Pancreas (tissue), 10 donors: ENCODE measurements at regions not wholly inside any gene's neighbourhood (a gene's known extent, or its start where the extent isn't known, plus 50 kb on each side); places are given as distances from the start of the nearest gene placed in this dataset.
"Not testable (repeated sequence)": the region's sequence is repeated elsewhere in the genome, so short reads cannot be mapped to it uniquely, and the experiment has no call there.

Experiments
- ATAC-seq, 4 donors: fragments of 200-7000 bp; cut with Tn5 transposase; one replicate each; pipeline versions ENCODE4 v1.8.0 to v1.9.1; 2020; ENCODE audit warnings: mild to moderate bottlenecking in 4 of 4, moderate library complexity in 4 of 4
- DNase-seq, 6 donors: peaks; one replicate each; pipeline ENCODE4 v3.0.0-alpha.2; 2020
- FAIRE-seq: peaks from 2 replicates; lab custom pipeline; 2012; peaks lifted over from hg19 to GRCh38; lab: Jason Lieb, UNC
- H3K27ac ChIP-seq, 4 donors: fragments of 200-600 bp; sonication (generic); 1 replicate in 3 of 4; 2 replicates in 1 of 4; pipeline versions ENCODE4 v1.5.0 to v1.8.0; 2020
- H3K27me3 ChIP-seq, 4 donors: fragments of 200-600 bp; one replicate each; pipeline ENCODE4 v1.8.0; 2021
- H3K36me3 ChIP-seq, 3 donors: fragments of 200-600 bp; sonication (generic) in 1 of 3; one replicate each; pipeline versions ENCODE4 v1.5.0 to v1.8.0; 2020 to 2021
- H3K4me1 ChIP-seq, 3 donors: fragments of 200-600 bp; one replicate each; pipeline ENCODE4 v1.8.0; 2021
- H3K4me3 ChIP-seq, 4 donors: fragments of 200-600 bp; sonication (generic) in 2 of 4; one replicate each; pipeline versions ENCODE4 v1.5.0 to v1.8.0; 2020 to 2021
- H3K9me3 ChIP-seq, 4 donors: fragments of 200-600 bp; one replicate each; pipeline ENCODE4 v1.8.0; 2021
- CTCF ChIP-seq, 4 donors: fragments of 200-600 bp; sonication (generic) in 3 of 4; IDR thresholded peaks; one replicate each; pipeline versions ENCODE4 v1.5.0 to v1.8.0; 2021; ENCODE audit warnings: antibody characterized with exemption in 4 of 4
- WGBS, 2 donors: extraction: QIAGEN DNeasy Blood & Tissue Kit; methylation state at CpG; one replicate each; pipeline ENCODE4 v1.1.7; 2013; 5-methylcytosine and 5-hydroxymethylcytosine counted together
- intact Hi-C, 3 donors: fragments of 100-400 bp; cut with DNase I; formaldehyde crosslinking; loops; one replicate each; pipeline versions ENCODE4 v1.11.1 to v1.14.2; 2022
- donor health status: healthy with polysubstance abuse.
- donor health status: DM: no; HTN: no; CAD: no; lungs with moderate emphysema.
- donor health status: DM: no; HTN: no; CAD: no.
- donor health status: control.
- donor health status: control.
- donor health status: Bipolar disorder and iron deficiency.
- donor health status: DM: yes; HTN: yes; CAD: no.
- donor health status: DM: no; HTN: no; CAD: no.
- donor health status: DM: no; HTN: no; CAD: no.
- donor health status: DM: yes; HTN: yes; CAD: no.

- intact Hi-C loops = no loop called here
- Histone ChIP-seq H3K4me1 (no peaks in the 10 kb centered on the region), H3K9me3 (no peaks in the 10 kb centered on the region), H3K36me3 (no peaks in the 10 kb centered on the region), H3K4me3 (no peak overlapping the region), H3K27ac (no peak overlapping the region), H3K27me3 (no peaks in the 10 kb centered on the region)
- WGBS, 2 donors = 54 to 60% methylated on average over 4 of the region's 4 CpGs
- no peak for FAIRE-seq
- no peak for TF ChIP-seq CTCF (IDR thresholded peaks at IDR 0.05)
- no peak for ATAC-seq
- no peak for DNase-seq
Observed at GRCh38 chr11:19617696-19618523, 94.7 kb upstream of the NAV2 start.

DNA sequence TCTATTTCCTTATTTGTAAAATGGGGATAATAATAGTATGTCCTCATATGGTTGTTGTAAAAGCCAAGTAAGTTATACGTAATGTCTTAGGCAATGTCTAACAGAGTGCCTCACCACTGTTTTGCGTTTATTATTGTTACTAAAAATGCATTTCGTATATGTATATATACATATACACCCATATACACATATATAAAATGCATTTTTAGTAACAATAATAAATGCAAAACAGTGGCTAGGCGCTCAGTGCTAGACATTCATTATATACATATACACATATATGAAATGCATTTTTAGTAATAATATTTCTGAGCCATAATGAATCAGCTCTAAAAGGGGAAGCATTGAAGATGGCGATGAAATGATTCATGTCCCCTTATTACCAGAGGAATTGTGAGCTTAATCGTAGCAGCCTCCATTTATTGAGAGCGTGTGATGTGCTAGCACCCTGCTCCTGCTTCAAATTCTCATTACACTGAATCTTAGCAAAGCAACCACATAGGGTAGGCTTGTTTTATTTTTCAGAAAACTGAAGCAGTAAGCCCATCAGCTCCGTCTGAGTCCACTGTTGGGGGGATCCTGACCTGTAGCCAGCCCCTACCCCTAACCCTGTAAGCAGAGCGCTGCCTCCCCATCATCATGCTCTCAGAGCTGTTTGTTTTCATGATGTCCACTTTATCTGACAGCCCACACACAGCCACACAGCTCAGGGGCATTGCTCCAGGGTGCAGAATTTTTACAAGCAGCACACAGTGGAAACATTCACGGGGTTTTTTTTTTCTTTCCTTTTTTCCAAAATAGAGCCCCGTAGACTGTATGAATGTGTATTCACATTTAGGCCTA is 97.1 kb upstream of the NAV2 start:
- DNase-seq = no peak
- no peak overlapping the region for H3K4me3 ChIP-seq
- H3K9me3 ChIP-seq = no peaks in the 10 kb centered on the region
- TF ChIP-seq CTCF (IDR thresholded peaks at IDR 0.05) = no peak
- intact Hi-C loops = no loop called here
- FAIRE-seq = no peak
- no peak overlapping the region for H3K27ac ChIP-seq
- H3K36me3 ChIP-seq = no peaks in the 10 kb centered on the region
- H3K4me1 ChIP-seq = no peaks in the 10 kb centered on the region
- H3K27me3 ChIP-seq = no peaks in the 10 kb centered on the region
- WGBS, 2 donors = 78 to 81% methylated on average over 11 of the region's 11 CpGs
- ATAC-seq = no peak

DNA sequence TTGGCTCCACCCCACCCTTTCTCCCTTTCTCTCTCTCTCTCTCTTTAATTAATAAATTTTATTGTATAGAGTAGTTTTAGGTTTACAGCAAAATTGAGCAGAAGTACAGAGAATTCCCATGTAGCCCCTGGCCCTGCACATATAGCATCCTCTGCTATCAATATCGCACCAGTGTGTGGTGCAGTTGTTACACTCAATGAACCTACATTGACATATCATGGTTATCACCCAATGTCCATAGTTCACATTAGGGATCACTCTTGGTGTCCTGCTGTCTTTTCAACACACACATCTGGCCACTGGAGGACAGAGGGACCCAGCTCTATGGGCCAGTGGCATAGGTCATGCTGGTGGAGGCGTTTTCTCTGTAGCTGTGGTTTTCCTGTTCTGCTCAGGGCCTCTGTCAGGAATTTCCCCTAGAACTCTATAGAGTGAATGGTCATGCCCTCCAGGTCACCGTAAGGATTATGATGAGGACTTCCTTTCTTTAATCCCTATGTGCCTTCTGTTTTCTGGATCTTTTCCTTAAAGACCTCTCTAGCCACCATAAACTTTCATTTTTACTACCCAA is 98.2 kb upstream of the NAV2 start:
- FAIRE-seq (no peak), DNase-seq (no peak), ATAC-seq (no peak)
- no peaks in the 10 kb centered on the region for H3K27me3 ChIP-seq
- 82 to 91% methylated on average over 3 of the region's 3 CpGs for WGBS, 2 donors
- no peak for TF ChIP-seq CTCF (IDR thresholded peaks at IDR 0.05)
- H3K9me3 ChIP-seq = no peaks in the 10 kb centered on the region
- H3K4me1 ChIP-seq = no peaks in the 10 kb centered on the region
- intact Hi-C loops = no loop called here
- H3K27ac ChIP-seq = no peak overlapping the region
- H3K36me3 ChIP-seq = no peaks in the 10 kb centered on the region
- H3K4me3 ChIP-seq = no peak overlapping the region

- H3K27ac ChIP-seq, DNase-seq, H3K4me3 ChIP-seq, ATAC-seq, H3K4me1 ChIP-seq, FAIRE-seq, H3K27me3 ChIP-seq, intact Hi-C loops, H3K9me3 ChIP-seq, H3K36me3 ChIP-seq: not testable (repeated sequence)
Observed at GRCh38 chr11:19612025-19612424, 100.6 kb upstream of the NAV2 start.

DNA sequence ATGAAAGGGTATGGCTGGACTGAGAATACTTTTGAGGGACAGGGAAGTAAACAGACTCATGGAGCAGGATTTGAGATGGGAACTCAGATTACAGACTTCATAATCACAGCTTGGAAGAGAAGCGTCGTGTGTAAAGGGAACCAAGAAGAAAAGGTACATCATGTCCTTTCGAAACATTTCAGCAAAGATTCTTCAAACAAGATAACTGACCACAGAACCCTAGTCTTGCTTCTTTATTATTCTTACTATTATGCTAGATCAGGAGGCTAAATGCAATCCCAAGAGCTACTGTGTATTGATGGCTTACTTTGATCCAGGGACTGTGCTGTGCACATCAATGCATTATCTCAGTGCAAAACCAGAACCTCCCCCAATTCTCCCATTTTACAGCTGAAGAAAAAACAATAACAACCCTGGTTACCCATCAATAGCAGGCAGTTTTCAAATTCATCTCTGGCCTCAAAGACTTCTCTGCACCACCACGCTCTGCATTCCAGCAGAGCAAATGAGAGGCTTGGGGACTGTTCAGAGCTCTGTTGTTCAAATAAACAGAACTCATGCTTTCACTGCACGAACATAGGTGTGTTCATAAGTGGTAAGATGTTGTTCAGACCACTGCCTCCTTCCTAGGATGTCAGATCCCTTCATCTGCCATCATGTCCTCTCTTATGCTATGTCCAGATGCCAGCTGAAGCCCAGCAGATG is 104.8 kb upstream of the NAV2 start:
- H3K27ac ChIP-seq = no peak overlapping the region
- H3K36me3 ChIP-seq = no peaks in the 10 kb centered on the region
- no peak overlapping the region for H3K4me3 ChIP-seq
- WGBS, 2 donors = 80 to 81% methylated on average over 5 of the region's 5 CpGs
- H3K9me3 ChIP-seq = no peaks in the 10 kb centered on the region
- no peak for DNase-seq
- H3K27me3 ChIP-seq = no peaks in the 10 kb centered on the region
- FAIRE-seq = no peak
- H3K4me1 ChIP-seq = no peaks in the 10 kb centered on the region
- TF ChIP-seq CTCF (IDR thresholded peaks at IDR 0.05) = no peak
- ATAC-seq = no peak
- intact Hi-C loops = no loop called here
